ENCODE measurements at regions not wholly inside any gene's neighbourhood (a gene's known extent, or its start where the extent isn't known, plus 50 kb on each side); places are given as distances from the start of the nearest gene placed in this dataset.

- TF ChIP-seq CTCF (IDR thresholded peaks at IDR 0.05; ENCODE audit: insufficient read depth, low read depth, low read length) (no peak), EZH2 (IDR thresholded peaks at IDR 0.05; ENCODE audit: insufficient read depth, low read length) (no peak)
These were observed 726.5 kb upstream of the RIOK2 start for GRCh38 chr5:97909541-97909940.
